ENCODE measurements at regions not wholly inside any gene's neighbourhood (a gene's known extent, or its start where the extent isn't known, plus 50 kb on each side); places are given as distances from the start of the nearest gene placed in this dataset.

DNA sequence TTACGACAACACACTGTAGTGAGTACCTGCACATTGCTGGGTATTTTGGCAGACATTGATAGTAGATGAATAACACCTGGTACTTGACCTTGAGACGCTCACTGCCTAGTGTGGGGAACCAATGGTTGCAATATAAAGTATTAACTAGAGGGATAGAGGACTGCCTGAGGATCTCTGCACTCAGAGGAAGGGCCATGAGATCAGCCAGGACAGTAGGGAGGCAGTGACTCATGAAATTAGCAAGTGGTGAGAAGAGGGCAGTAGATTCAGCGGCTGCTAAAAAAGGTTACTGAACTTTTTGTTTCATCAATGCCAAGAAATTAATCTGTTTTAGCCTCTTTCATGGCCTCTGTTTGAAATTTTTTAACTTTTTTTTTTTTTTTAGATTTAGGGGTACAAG, 250.8 kb upstream of the TCF4 start (continued):
- TF ChIP-seq SRF (IDR thresholded peaks at IDR 0.05; ENCODE audit: low read depth, low read length) = no peak
- TF ChIP-seq GABPA (IDR thresholded peaks at IDR 0.05; ENCODE audit: borderline replicate concordance, insufficient read depth, low read length) = no peak
- TF ChIP-seq, protein P1, sequence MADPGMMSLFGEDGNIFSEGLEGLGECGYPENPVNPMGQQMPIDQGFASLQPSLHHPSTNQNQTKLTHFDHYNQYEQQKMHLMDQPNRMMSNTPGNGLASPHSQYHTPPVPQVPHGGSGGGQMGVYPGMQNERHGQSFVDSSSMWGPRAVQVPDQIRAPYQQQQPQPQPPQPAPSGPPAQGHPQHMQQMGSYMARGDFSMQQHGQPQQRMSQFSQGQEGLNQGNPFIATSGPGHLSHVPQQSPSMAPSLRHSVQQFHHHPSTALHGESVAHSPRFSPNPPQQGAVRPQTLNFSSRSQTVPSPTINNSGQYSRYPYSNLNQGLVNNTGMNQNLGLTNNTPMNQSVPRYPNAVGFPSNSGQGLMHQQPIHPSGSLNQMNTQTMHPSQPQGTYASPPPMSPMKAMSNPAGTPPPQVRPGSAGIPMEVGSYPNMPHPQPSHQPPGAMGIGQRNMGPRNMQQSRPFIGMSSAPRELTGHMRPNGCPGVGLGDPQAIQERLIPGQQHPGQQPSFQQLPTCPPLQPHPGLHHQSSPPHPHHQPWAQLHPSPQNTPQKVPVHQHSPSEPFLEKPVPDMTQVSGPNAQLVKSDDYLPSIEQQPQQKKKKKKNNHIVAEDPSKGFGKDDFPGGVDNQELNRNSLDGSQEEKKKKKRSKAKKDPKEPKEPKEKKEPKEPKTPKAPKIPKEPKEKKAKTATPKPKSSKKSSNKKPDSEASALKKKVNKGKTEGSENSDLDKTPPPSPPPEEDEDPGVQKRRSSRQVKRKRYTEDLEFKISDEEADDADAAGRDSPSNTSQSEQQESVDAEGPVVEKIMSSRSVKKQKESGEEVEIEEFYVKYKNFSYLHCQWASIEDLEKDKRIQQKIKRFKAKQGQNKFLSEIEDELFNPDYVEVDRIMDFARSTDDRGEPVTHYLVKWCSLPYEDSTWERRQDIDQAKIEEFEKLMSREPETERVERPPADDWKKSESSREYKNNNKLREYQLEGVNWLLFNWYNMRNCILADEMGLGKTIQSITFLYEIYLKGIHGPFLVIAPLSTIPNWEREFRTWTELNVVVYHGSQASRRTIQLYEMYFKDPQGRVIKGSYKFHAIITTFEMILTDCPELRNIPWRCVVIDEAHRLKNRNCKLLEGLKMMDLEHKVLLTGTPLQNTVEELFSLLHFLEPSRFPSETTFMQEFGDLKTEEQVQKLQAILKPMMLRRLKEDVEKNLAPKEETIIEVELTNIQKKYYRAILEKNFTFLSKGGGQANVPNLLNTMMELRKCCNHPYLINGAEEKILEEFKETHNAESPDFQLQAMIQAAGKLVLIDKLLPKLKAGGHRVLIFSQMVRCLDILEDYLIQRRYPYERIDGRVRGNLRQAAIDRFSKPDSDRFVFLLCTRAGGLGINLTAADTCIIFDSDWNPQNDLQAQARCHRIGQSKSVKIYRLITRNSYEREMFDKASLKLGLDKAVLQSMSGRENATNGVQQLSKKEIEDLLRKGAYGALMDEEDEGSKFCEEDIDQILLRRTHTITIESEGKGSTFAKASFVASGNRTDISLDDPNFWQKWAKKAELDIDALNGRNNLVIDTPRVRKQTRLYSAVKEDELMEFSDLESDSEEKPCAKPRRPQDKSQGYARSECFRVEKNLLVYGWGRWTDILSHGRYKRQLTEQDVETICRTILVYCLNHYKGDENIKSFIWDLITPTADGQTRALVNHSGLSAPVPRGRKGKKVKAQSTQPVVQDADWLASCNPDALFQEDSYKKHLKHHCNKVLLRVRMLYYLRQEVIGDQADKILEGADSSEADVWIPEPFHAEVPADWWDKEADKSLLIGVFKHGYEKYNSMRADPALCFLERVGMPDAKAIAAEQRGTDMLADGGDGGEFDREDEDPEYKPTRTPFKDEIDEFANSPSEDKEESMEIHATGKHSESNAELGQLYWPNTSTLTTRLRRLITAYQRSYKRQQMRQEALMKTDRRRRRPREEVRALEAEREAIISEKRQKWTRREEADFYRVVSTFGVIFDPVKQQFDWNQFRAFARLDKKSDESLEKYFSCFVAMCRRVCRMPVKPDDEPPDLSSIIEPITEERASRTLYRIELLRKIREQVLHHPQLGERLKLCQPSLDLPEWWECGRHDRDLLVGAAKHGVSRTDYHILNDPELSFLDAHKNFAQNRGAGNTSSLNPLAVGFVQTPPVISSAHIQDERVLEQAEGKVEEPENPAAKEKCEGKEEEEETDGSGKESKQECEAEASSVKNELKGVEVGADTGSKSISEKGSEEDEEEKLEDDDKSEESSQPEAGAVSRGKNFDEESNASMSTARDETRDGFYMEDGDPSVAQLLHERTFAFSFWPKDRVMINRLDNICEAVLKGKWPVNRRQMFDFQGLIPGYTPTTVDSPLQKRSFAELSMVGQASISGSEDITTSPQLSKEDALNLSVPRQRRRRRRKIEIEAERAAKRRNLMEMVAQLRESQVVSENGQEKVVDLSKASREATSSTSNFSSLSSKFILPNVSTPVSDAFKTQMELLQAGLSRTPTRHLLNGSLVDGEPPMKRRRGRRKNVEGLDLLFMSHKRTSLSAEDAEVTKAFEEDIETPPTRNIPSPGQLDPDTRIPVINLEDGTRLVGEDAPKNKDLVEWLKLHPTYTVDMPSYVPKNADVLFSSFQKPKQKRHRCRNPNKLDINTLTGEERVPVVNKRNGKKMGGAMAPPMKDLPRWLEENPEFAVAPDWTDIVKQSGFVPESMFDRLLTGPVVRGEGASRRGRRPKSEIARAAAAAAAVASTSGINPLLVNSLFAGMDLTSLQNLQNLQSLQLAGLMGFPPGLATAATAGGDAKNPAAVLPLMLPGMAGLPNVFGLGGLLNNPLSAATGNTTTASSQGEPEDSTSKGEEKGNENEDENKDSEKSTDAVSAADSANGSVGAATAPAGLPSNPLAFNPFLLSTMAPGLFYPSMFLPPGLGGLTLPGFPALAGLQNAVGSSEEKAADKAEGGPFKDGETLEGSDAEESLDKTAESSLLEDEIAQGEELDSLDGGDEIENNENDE (IDR thresholded peaks at IDR 0.05; ENCODE audit: insufficient replicate concordance, low read length) = no peak
- no peak for TF ChIP-seq KDM1A (IDR thresholded peaks at IDR 0.05; ENCODE audit: borderline replicate concordance, low read length)
- no peak for TF ChIP-seq JUND (IDR thresholded peaks at IDR 0.05; ENCODE audit: low read length)

Data from H1 (cell line).